ENCODE measurements at regions not wholly inside any gene's neighbourhood (a gene's known extent, or its start where the extent isn't known, plus 50 kb on each side); places are given as distances from the start of the nearest gene placed in this dataset.

DNA sequence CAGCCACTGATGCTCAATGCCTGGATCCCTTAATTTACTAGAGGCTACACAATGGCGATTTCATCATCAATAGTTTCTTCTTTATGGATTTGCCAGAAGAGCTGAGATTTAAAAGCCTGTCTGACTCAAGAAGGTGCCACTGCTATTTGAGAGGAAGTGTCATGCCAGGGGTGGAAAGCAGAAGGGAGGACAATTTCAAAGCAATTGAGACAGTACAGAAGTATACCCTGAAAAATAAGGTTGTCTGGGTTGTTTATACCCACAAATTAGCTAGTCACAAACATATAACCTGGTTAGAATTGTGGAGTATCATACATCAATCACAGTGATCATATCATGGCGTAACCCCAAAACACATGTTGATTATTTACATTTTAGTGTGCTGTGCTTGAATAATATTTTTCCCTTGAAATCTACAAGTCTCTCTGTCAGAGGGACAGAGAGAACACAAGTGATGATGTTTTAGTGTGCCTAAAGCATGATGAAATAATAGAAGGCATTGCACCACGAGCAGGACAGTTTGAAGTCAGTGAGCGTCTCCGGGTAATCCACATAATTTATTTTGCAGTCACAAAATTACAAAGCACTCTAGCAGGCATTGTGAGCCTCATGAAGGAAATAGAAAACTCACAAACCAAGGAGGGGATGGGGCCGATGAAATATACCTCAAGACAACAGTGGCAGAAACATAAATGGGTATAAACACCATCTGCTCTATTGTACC, 312.2 kb upstream of the SPRED2 start:
- no peak for DNase-seq (ENCODE audit: low spot score)
- Mint-ChIP-seq H3K9me3 (peaks cover 9% of the 10 kb centered on the region), H3K27ac (no peak overlapping the region), H3K27me3 (ENCODE audit: low read depth) (no peaks in the 10 kb centered on the region), H3K4me1 (peaks cover 4% of the 10 kb centered on the region; the same call in 1 of the 2 replicates), H3K36me3 (no peaks in the 10 kb centered on the region), H3K4me3 (no peak overlapping the region)
- no peak for TF ChIP-seq ZBTB21 (CRISPR knock-in tag; IDR thresholded peaks at IDR 0.05; ENCODE audit: borderline replicate concordance)
- TF ChIP-seq GABPB1 (CRISPR knock-in tag; IDR thresholded peaks at IDR 0.05): peak; percentile 77
- no peak for TF ChIP-seq NR1H2 (CRISPR knock-in tag; IDR thresholded peaks at IDR 0.05)
- CTCF ChIA-PET: no interaction called here
- no peak for ATAC-seq
- POLR2A ChIA-PET: no interaction called here

DNA sequence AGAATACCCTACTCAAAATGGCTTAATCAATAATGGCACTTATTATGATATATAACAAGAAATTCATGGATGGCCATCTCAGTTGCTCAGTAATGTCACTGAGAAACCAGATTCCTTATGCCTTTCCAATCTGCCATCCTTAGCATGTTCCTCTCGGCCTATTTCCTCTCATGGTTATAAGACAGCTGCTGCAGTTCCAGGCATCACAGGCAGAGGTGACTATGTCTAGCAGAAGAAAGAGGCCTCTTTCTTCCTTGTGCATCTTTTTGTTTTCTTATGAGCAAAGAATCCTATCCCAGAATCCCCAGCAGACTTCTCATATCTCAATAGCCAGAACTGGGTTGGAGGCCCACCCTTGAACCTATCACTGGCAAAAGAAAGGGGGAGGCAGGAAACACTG, 310.6 kb upstream of the SPRED2 start:
- ChIA-PET POLR2A (no interaction called here), CTCF (no interaction called here)
- Mint-ChIP-seq H3K9me3 (peaks cover 9% of the 10 kb centered on the region), H3K4me3 (no peak overlapping the region), H3K4me1 (peaks cover 4% of the 10 kb centered on the region; the same call in 1 of the 2 replicates), H3K27ac (no peak overlapping the region), H3K27me3 (ENCODE audit: low read depth) (no peaks in the 10 kb centered on the region), H3K36me3 (no peaks in the 10 kb centered on the region)
- TF ChIP-seq, protein P1, sequence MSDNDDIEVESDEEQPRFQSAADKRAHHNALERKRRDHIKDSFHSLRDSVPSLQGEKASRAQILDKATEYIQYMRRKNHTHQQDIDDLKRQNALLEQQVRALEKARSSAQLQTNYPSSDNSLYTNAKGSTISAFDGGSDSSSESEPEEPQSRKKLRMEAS (CRISPR knock-in tag; IDR thresholded peaks at IDR 0.05): no peak
- TF ChIP-seq, protein P2, sequence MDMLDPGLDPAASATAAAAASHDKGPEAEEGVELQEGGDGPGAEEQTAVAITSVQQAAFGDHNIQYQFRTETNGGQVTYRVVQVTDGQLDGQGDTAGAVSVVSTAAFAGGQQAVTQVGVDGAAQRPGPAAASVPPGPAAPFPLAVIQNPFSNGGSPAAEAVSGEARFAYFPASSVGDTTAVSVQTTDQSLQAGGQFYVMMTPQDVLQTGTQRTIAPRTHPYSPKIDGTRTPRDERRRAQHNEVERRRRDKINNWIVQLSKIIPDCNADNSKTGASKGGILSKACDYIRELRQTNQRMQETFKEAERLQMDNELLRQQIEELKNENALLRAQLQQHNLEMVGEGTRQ (CRISPR knock-in tag; IDR thresholded peaks at IDR 0.05): no peak
- TF ChIP-seq, protein P3, sequence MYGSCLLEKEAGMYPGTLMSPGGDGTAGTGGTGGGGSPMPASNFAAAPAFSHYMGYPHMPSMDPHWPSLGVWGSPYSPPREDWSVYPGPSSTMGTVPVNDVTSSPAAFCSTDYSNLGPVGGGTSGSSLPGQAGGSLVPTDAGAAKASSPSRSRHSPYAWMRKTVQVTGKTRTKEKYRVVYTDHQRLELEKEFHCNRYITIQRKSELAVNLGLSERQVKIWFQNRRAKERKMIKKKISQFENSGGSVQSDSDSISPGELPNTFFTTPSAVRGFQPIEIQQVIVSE (CRISPR knock-in tag; IDR thresholded peaks at IDR 0.05; ENCODE audit: borderline replicate concordance): no peak
- no peak for TF ChIP-seq ATF3 (CRISPR knock-in tag; conservative IDR thresholded peaks at IDR 0.05)
- TF ChIP-seq, protein P4, sequence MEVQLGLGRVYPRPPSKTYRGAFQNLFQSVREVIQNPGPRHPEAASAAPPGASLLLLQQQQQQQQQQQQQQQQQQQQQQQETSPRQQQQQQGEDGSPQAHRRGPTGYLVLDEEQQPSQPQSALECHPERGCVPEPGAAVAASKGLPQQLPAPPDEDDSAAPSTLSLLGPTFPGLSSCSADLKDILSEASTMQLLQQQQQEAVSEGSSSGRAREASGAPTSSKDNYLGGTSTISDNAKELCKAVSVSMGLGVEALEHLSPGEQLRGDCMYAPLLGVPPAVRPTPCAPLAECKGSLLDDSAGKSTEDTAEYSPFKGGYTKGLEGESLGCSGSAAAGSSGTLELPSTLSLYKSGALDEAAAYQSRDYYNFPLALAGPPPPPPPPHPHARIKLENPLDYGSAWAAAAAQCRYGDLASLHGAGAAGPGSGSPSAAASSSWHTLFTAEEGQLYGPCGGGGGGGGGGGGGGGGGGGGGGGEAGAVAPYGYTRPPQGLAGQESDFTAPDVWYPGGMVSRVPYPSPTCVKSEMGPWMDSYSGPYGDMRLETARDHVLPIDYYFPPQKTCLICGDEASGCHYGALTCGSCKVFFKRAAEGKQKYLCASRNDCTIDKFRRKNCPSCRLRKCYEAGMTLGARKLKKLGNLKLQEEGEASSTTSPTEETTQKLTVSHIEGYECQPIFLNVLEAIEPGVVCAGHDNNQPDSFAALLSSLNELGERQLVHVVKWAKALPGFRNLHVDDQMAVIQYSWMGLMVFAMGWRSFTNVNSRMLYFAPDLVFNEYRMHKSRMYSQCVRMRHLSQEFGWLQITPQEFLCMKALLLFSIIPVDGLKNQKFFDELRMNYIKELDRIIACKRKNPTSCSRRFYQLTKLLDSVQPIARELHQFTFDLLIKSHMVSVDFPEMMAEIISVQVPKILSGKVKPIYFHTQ (CRISPR knock-in tag; IDR thresholded peaks at IDR 0.05): no peak
- no peak for TF ChIP-seq ETV6 (CRISPR knock-in tag; IDR thresholded peaks at IDR 0.05)
- TF ChIP-seq HMGA2 (CRISPR knock-in tag; IDR thresholded peaks at IDR 0.05): no peak
- TF ChIP-seq, protein P5, sequence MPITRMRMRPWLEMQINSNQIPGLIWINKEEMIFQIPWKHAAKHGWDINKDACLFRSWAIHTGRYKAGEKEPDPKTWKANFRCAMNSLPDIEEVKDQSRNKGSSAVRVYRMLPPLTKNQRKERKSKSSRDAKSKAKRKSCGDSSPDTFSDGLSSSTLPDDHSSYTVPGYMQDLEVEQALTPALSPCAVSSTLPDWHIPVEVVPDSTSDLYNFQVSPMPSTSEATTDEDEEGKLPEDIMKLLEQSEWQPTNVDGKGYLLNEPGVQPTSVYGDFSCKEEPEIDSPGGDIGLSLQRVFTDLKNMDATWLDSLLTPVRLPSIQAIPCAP (CRISPR knock-in tag; IDR thresholded peaks at IDR 0.05): no peak
- TF ChIP-seq ZBTB21 (CRISPR knock-in tag; IDR thresholded peaks at IDR 0.05; ENCODE audit: borderline replicate concordance): no peak
- TF ChIP-seq, protein P6, sequence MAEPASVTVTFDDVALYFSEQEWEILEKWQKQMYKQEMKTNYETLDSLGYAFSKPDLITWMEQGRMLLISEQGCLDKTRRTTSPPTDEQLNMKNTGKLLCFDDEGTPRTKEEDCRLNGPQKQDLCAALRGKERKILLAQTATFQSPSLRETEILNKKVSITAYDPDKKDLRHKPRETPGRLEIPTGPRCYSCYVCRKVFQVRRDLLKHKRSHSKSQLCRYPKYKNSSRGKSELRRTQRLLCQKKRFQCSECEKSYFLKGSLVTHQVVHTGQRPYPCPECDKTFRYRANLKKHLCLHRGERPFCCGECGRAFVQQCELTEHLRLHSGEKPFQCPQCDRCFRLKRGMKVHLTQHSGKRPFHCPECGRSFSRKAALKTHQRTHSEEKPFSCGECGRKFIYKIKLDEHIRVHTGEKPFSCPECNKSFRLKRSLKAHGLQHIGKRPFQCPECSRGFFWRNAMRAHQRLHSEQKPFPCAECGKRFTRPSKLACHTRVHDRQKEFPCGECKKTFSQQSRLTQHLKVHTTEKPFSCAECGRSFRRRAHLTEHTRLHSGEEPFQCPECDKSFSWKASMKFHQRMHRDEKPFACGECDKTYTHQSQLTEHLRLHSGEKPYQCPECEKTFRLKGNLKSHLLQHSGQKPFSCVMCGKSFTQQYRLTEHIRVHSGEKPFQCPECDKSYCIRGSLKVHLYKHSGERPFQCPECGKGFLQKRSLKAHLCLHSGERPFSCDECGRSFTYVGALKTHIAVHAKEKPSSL (CRISPR knock-in tag; conservative IDR thresholded peaks at IDR 0.05): no peak
- TF ChIP-seq IRF2 (CRISPR knock-in tag; IDR thresholded peaks at IDR 0.05; ENCODE audit: borderline replicate concordance, low read depth): no peak
- DNase-seq (ENCODE audit: low spot score) (no peak), ATAC-seq (peak; percentile 22; the same call in 1 of the 2 replicates)

Measured in WTC11 (cell line).